H1 (cell line): ENCODE measurements at regions not wholly inside any gene's neighbourhood (a gene's known extent, or its start where the extent isn't known, plus 50 kb on each side); places are given as distances from the start of the nearest gene placed in this dataset.

Source experiments
- CHD2 ChIP-seq: IDR thresholded peaks from 2 replicates; pipeline ENCODE4 v1.6.1; 2012; ENCODE audit warnings: low read length, improper control_type of control experiment
- CTBP2 ChIP-seq: IDR thresholded peaks from 2 replicates; pipeline ENCODE4 v1.7.0; 2011; ENCODE audit warnings: borderline replicate concordance, mild to moderate bottlenecking, moderate library complexity, mixed read lengths, low read length; ENCODE audit not compliant: insufficient read depth, insufficient read length
- CTCF ChIP-seq, 3 experiments: IDR thresholded peaks; 1 replicate in 2 of 3; 2 replicates in 1 of 3; pipeline versions ENCODE4 v1.5.1 to v1.6.1; 2011; ENCODE audit warnings: low read length in 3 of 3, mild to moderate bottlenecking in 3 of 3, inconsistent platforms in 2 of 3, low read depth in 1 of 3, moderate library complexity in 1 of 3; ENCODE audit not compliant: insufficient read depth in 1 of 3; ENCODE audit errors: control extremely low read depth in 1 of 3
- EZH2 ChIP-seq: fragments of 200-600 bp; sonication (generic); IDR thresholded peaks from 2 replicates; pipeline ENCODE4 v1.7.1; 2012; ENCODE audit warnings: low read depth, mild to moderate bottlenecking, moderate library complexity, low read length, inconsistent platforms; ENCODE audit not compliant: severe bottlenecking
- MAX ChIP-seq: IDR thresholded peaks from 2 replicates; pipeline ENCODE4 v1.6.1; 2012; ENCODE audit warnings: inconsistent platforms
- SRF ChIP-seq: IDR thresholded peaks from 2 replicates; pipeline ENCODE4 v1.6.1; 2011; ENCODE audit warnings: mild to moderate bottlenecking, low read depth, low read length, moderate library complexity

GRCh38 chr17:72208832-72209231 is 88.0 kb downstream of the SOX9 start (continued):
- no peak for TF ChIP-seq CTCF (IDR thresholded peaks at IDR 0.05; ENCODE audit: control extremely low read depth in 1 of 3, insufficient read depth in 1 of 3, low read depth in 1 of 3, low read length in 3 of 3)
- TF ChIP-seq SRF: no peak
- no peak for TF ChIP-seq MAX
- no peak for TF ChIP-seq CHD2
- TF ChIP-seq CTBP2: no peak
- no peak for TF ChIP-seq EZH2
